GM12865 (cell line): ENCODE measurements at regions not wholly inside any gene's neighbourhood (a gene's known extent, or its start where the extent isn't known, plus 50 kb on each side); places are given as distances from the start of the nearest gene placed in this dataset.

Experiments used
- DNase-seq: peaks from one replicate; pipeline ENCODE4 v3.0.0; 2010; ENCODE audit warnings: low read depth
- H3K4me3 ChIP-seq: 2 replicates; pipeline ENCODE4 v1.5.1; 2011; ENCODE audit warnings: mild to moderate bottlenecking, low read depth, low read length, control low read depth
- TF ChIP-seq, protein P1 (sequence below): IDR thresholded peaks from 2 replicates; pipeline ENCODE4 v1.5.1; 2011; ENCODE audit warnings: low read length, control low read depth, low read depth, inconsistent platforms; ENCODE audit not compliant: insufficient read depth; ENCODE audit errors: missing control alignments

GRCh38 chr16:72427051-72427782, 255.3 kb upstream of the PMFBP1 start:
- TF ChIP-seq, protein P1, sequence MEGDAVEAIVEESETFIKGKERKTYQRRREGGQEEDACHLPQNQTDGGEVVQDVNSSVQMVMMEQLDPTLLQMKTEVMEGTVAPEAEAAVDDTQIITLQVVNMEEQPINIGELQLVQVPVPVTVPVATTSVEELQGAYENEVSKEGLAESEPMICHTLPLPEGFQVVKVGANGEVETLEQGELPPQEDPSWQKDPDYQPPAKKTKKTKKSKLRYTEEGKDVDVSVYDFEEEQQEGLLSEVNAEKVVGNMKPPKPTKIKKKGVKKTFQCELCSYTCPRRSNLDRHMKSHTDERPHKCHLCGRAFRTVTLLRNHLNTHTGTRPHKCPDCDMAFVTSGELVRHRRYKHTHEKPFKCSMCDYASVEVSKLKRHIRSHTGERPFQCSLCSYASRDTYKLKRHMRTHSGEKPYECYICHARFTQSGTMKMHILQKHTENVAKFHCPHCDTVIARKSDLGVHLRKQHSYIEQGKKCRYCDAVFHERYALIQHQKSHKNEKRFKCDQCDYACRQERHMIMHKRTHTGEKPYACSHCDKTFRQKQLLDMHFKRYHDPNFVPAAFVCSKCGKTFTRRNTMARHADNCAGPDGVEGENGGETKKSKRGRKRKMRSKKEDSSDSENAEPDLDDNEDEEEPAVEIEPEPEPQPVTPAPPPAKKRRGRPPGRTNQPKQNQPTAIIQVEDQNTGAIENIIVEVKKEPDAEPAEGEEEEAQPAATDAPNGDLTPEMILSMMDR, result no peak
- no peak for DNase-seq
- H3K4me3 ChIP-seq, result no peak overlapping the region

DNA sequence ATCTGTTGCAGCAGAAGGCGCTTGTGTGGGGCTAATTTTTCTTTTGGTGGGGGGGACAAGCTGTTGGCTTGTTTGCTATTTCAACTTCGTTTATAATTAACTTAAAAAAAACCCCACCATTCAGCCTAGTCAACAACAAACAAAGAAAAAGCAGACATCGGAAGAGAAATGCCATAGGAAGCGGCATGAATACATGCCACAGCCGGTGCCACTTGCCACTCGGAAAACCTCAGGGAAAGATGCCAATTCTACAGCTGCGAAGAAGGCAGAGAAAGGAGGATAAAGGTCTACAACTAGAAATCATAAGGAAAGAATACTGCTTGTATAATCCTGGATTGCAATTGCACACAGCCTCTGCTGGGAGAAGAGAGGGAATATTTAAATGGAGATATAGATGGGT, 254.4 kb upstream of the PMFBP1 start:
- H3K4me3 ChIP-seq, result no peak overlapping the region
- TF ChIP-seq, protein P1, result no peak
- no peak for DNase-seq

GRCh38 chr16:72425571-72426341, 253.8 kb upstream of the PMFBP1 start:
- no peak overlapping the region for H3K4me3 ChIP-seq
- TF ChIP-seq, protein P1, result no peak
- no peak for DNase-seq

GRCh38 chr16:72424757-72425156, 252.8 kb upstream of the PMFBP1 start:
- no peak for DNase-seq
- TF ChIP-seq, protein P1, result no peak
- no peak overlapping the region for H3K4me3 ChIP-seq

DNA sequence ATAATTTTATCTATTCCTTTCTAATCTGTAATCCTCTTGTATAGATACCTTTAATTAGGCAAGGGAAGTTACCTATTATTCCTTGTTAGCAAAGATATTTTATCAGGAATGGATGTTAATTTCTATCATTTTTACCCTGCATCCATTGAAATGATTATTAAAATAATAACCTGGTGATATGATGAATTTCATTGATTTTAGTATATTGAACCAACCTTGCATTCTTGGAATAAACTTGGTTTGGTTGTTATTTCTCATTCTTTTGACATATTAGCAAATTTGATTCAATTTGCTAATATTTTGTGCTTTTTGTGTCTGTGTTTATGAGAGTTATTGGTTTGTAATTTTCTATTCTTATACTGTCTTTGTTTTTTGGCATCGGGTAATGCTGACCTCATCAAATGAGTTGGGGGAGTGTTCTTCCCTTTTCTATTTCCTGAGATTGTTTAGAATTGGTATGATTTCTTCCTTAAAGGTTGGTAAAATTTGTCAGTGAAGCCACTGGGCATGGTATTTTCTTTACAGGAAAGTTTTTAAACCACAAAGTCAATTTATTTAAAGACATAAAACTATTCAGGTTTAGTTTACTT, 250.4 kb upstream of the PMFBP1 start:
- TF ChIP-seq, protein P1, result no peak
- no peak for DNase-seq
- no peak overlapping the region for H3K4me3 ChIP-seq

DNA sequence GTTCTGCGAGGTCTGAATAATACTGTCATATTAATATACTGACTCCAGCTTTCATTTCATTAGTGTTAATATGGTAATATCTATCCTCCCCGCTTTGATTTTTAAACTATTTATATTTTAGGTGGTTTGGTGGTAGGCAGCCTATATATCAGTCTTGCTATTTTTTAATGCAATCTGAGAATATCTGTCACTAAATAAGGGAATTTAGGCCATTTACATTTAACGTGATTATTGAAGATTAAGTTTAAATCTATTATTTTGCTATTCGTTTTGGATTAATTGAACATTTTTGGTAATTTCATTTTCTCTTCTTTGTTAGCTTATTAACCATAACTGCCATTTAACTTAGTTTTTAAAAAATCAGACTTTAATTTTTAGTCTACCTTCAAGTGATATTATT, 247.7 kb upstream of the PMFBP1 start:
- TF ChIP-seq, protein P1, result no peak
- H3K4me3 ChIP-seq, result no peak overlapping the region
- no peak for DNase-seq
